Mononuclear cell (primary cell): ENCODE measurements at regions not wholly inside any gene's neighbourhood (a gene's known extent, or its start where the extent isn't known, plus 50 kb on each side); places are given as distances from the start of the nearest gene placed in this dataset.

ENCODE experiments used
- H3K27me3 ChIP-seq: 2 replicates; pipeline ENCODE4 v1.6.0; 2011; ENCODE audit warnings: low read length, control low read depth; ENCODE audit not compliant: insufficient read depth
- H3K4me1 ChIP-seq: 2 replicates; pipeline ENCODE4 v1.5.1; 2011; ENCODE audit warnings: mild to moderate bottlenecking, low read length, control low read depth; ENCODE audit not compliant: insufficient read depth
- H3K4me3 ChIP-seq: 2 replicates; pipeline ENCODE4 v1.5.1; 2011; ENCODE audit warnings: mild to moderate bottlenecking, low read length, moderate library complexity
- H3K9me3 ChIP-seq: 2 replicates; pipeline ENCODE4 v1.5.1; 2011; ENCODE audit warnings: low read depth, mild to moderate bottlenecking, control low read depth, low read length

DNA sequence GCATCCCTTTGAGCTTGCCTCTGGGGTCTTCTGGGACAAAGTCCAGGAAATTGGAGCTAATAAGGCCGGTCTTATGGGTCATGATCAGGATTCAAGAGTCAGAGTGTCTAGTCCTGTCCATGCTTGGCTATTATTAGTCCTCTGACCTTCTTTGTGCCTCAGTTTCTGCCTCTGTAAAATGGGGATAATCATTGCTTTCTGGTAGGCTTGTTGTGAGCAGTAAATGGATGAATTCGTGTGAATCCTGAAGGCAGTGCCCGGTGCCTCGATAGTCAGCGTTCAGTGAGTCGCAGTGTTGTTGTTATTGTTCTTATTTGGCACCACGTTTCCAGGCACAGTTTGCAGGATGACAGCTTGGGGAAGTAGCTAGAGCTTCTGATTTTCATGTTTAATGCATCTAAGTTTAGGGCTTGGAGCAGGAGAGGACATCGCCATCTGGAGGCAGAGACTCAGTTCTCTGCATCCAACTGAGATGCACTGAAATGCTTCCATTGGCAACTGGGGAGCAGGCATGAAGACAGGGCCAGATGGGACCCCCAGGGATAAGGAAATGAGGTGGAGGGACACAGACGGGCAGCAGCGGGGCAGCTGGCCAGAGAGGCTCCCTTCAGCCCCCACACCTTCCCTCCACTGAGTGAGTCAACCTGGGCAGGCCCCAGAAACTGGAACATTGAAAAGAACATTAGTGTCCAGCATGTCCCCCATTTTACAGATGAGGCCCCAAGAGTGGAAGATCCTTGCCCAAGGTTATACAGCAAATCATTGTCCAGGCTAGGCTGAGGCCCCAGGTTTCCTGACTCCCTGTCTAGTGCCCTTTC lies 160.3 kb downstream of the PTPRU start:
- no peak overlapping the region for H3K4me3 ChIP-seq
- no peaks in the 10 kb centered on the region for H3K9me3 ChIP-seq
- no peaks in the 10 kb centered on the region for H3K4me1 ChIP-seq
- no peaks in the 10 kb centered on the region for H3K27me3 ChIP-seq

DNA sequence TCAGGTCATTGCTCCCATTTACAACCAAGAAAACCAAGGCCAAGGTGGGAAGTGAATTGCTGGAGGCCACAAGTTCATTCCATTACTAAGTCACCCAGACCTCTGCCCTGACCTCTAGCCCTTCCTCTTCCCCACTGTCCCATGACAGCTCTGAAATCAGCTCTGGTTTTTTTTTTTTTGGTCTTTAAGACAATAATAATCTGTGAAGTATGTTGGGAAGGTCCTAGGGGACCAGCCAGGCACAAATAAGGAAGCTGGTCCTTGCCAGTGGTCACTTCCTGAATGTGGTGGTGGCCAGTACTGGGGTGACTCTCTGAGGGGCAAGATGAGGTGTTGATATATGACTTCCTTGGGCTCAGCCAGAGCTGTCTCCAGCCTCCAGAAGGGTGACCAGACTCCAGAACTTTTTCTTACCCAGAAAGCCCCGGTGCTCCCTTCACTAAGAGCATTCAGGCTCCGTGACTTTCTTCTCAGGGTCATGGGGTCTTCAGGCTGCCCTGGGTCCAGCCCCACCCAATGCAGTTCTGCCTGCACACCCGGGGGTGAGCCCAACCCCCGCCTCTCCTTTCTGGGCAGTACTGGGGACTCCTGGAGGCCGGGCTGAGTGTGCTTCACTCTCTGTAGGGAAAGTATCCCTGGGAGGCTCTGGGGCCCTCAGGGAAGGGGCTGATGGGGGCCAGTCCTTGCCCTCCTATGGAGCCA lies 159.6 kb downstream of the PTPRU start:
- no peaks in the 10 kb centered on the region for H3K9me3 ChIP-seq
- no peak overlapping the region for H3K4me3 ChIP-seq
- H3K4me1 ChIP-seq = no peaks in the 10 kb centered on the region
- no peaks in the 10 kb centered on the region for H3K27me3 ChIP-seq

GRCh38 chr1:29394521-29395225 lies 158.4 kb downstream of the PTPRU start:
- H3K4me1 ChIP-seq = no peaks in the 10 kb centered on the region
- no peaks in the 10 kb centered on the region for H3K9me3 ChIP-seq
- no peak overlapping the region for H3K4me3 ChIP-seq
- no peaks in the 10 kb centered on the region for H3K27me3 ChIP-seq

DNA sequence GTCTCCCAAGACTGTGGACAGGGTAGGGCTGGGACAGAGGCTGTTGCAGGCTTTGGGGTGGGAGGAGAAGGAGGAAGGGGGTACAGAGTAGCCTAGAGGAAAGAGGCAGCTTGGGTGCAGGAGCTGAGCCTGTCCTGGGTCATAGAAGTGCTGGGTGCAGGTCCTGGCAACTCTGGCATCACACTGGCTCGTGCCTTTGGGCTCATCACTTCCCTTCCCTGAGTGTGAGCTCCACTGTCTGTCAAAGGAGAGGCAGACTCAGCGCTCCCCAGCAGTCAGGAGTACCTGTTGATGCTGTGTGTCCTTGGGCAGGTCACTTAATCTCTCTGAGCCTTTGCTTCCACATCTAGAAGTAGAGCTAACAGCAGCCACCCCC lies 157.1 kb downstream of the PTPRU start:
- Histone ChIP-seq H3K27me3 (no peaks in the 10 kb centered on the region), H3K4me1 (no peaks in the 10 kb centered on the region), H3K4me3 (no peak overlapping the region), H3K9me3 (no peaks in the 10 kb centered on the region)

DNA sequence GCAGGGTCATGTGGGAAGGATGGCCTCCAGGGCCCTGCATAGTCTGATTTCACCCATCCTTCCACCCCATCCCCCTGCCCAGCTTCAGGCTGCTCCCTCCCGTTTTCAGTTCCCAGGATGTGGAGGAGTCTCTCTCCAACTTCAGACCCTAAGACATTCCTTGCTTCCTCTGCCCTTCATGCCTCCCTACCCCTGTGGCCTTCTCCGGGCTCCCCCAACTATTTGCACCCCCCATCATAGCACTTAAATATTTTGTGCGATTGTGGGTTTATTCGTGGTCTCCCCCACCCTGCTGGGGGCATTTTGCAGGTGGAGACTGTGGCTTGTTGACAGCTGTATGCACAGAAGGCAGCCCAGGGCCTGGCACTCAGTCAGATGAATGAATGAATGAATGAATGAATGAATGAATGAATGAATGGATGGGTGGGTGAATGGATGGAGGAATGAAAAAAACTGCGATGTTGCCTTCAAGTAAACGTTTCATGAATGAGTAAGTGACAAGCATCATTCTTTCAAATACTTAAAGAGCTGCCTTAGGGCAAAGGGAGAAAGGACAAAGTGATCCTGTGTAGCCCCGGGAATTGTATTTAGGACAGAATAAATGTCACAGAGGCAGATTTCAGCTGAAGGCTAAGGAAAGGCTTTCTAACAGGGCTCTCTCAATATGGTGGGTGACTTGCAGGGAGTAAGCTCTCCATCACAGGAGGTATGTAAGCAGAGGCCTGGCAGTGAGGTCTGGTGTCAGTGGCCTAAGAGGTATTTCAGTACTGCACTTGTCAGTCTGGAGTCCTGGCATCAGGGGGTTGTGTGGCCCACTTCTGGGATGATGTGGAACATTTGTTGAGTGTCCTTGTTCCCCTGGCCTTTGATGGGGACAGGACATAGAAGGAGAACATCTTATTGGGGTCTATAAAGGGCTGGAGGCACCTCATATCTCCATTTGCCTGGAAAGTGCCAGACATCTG lies 156.4 kb downstream of the PTPRU start:
- Histone ChIP-seq H3K27me3 (no peaks in the 10 kb centered on the region), H3K9me3 (no peaks in the 10 kb centered on the region), H3K4me3 (no peak overlapping the region), H3K4me1 (no peaks in the 10 kb centered on the region)

GRCh38 chr1:29392036-29392435 lies 155.7 kb downstream of the PTPRU start:
- Histone ChIP-seq H3K9me3 (no peaks in the 10 kb centered on the region), H3K27me3 (no peaks in the 10 kb centered on the region), H3K4me3 (no peak overlapping the region), H3K4me1 (no peaks in the 10 kb centered on the region)

GRCh38 chr1:29391362-29391880 lies 155.1 kb downstream of the PTPRU start:
- H3K4me3 ChIP-seq = no peak overlapping the region
- no peaks in the 10 kb centered on the region for H3K27me3 ChIP-seq
- no peaks in the 10 kb centered on the region for H3K9me3 ChIP-seq
- no peaks in the 10 kb centered on the region for H3K4me1 ChIP-seq

GRCh38 chr1:29390491-29391361 lies 154.4 kb downstream of the PTPRU start:
- no peaks in the 10 kb centered on the region for H3K9me3 ChIP-seq
- H3K27me3 ChIP-seq = no peaks in the 10 kb centered on the region
- H3K4me3 ChIP-seq = no peak overlapping the region
- no peaks in the 10 kb centered on the region for H3K4me1 ChIP-seq

DNA sequence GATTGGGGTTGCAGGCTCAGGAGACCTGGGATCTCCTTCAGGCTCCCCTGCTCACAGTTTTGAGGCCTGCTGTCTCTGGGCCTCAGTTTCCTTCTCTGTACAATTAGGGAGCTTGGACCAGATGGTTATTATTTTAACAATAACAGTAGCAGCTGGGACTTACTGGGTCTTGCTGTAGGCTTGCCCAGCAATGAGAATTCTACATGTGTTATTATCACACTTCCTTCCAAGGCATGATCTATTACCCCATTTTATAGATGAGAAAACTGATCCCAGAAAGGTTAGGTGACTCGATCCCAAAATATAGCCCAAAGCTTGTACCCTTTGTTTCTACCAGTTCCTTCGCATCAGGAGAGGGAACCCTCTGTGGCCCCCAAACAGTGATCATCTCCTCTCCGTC lies 153.8 kb downstream of the PTPRU start:
- Histone ChIP-seq H3K9me3 (no peaks in the 10 kb centered on the region), H3K4me1 (no peaks in the 10 kb centered on the region), H3K4me3 (no peak overlapping the region), H3K27me3 (no peaks in the 10 kb centered on the region)

DNA sequence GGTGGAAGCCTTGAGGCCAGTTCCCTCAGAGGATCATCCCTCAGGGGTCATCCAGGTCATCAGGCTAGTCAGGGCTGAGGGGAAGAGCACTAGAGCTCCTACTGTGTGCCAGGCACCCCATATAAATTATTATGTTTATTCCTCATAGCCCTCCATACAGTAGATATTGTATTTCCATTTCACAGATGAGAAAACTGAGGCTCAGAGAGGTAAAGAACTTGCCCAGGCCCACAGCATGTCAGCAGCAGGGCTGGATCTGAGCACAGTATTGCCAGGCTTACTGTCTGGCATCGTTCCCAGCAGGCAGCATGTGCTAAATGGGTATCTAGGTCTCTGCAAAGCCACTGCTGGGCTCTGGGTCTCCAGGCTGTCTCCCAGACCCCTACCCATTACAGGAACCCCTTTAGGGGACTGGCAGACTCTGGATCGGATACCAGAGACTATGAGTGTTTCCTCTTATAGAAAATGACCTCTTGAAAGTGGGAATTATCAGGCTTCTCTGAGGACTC lies 153.3 kb downstream of the PTPRU start:
- no peaks in the 10 kb centered on the region for H3K27me3 ChIP-seq
- no peaks in the 10 kb centered on the region for H3K4me1 ChIP-seq
- no peaks in the 10 kb centered on the region for H3K9me3 ChIP-seq
- no peak overlapping the region for H3K4me3 ChIP-seq

DNA sequence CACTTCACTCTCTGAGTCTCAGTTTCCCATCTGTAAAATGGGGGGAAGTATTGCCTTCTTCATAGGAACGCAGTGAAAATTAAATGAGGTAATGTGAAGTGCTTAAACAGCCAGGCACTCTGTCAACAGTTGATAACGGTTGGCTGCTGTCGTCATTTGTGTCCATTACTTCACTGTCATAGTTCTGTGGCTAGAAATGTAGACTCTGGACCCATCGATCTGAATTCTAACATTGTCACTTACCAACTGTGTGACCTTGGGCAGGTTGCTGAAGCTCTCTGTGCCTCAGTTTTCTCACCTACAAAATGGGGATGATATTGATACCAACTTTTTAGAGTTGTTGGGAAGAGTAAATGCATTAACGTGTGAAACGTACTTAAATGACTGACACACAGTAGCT lies 152.6 kb downstream of the PTPRU start:
- H3K4me3 ChIP-seq = no peak overlapping the region
- H3K4me1 ChIP-seq = no peaks in the 10 kb centered on the region
- no peaks in the 10 kb centered on the region for H3K9me3 ChIP-seq
- H3K27me3 ChIP-seq = no peaks in the 10 kb centered on the region

GRCh38 chr1:29388170-29388569 lies 151.8 kb downstream of the PTPRU start:
- no peaks in the 10 kb centered on the region for H3K27me3 ChIP-seq
- H3K9me3 ChIP-seq = no peaks in the 10 kb centered on the region

DNA sequence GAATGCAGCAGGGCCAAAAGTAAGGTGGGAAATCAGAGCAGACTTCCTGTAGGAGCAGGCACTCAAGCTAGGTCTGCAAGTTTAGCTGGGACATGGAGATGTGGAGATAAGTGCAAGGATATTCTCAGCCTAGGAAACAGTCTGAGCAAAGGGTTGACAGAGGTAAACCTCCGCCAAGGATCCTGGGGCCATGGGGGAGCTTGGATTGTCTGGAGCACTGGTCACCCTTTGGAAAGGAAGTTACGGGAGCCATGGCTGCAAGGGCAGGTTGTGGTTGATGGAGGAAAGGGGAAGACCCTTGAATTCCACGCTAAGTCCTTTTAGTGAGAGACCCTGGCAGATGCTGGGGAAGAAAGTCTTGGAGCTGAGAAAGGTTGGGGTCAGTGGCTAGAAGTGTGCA lies 150.9 kb downstream of the PTPRU start:
- no peaks in the 10 kb centered on the region for H3K4me1 ChIP-seq
- no peaks in the 10 kb centered on the region for H3K9me3 ChIP-seq
- no peaks in the 10 kb centered on the region for H3K27me3 ChIP-seq
- H3K4me3 ChIP-seq = no peak overlapping the region

More at GRCh38 chr1:29388170-29388569, 151.8 kb downstream of the PTPRU start:
- H3K4me3 ChIP-seq = no peak overlapping the region
- no peaks in the 10 kb centered on the region for H3K4me1 ChIP-seq
